ENCODE measurements at regions not wholly inside any gene's neighbourhood (a gene's known extent, or its start where the extent isn't known, plus 50 kb on each side); places are given as distances from the start of the nearest gene placed in this dataset.

GRCh38 chr1:188590641-188591040, 1761.9 kb downstream of the PLA2G4A start:
- no peak for TF ChIP-seq EZH2phosphoT487 (IDR thresholded peaks at IDR 0.05; ENCODE audit: insufficient read depth, low read depth)
- no peak for TF ChIP-seq EZH2 (IDR thresholded peaks at IDR 0.05; ENCODE audit: insufficient read depth, poor library complexity, severe bottlenecking)
